SIG-M5 treated with dmso at 0.1 percent for 504 hours (cell line): ENCODE measurements at regions not wholly inside any gene's neighbourhood (a gene's known extent, or its start where the extent isn't known, plus 50 kb on each side); places are given as distances from the start of the nearest gene placed in this dataset.

Experiments
- DNase-seq: peaks from one replicate; lab custom pipeline; 2025; ENCODE audit not compliant: unreplicated experiment; lab: John Stamatoyannopoulos, UW

DNA sequence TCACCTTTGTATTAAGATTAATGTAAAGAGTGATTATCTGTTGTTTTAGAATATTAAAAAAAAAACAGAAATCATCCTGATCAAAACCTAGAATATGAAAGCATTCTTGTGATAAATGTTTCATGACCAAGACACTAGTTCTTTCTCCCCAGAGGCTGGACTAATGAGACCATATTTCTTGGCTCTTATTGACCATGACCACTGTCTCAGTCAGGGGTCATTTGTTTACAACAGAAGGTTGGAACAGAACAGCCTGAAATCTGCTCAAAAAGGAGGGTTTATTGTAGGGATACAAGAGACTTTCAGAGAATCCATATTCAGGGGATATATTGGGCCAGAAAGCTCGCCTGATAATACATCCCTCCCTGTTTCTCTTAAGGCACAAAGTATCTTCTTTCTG lies 87.7 kb downstream of the TMEM30B start:
- no peak for DNase-seq

- no peak for DNase-seq
These were observed 88.1 kb downstream of the TMEM30B start for GRCh38 chr14:61192989-61193388.

- DNase-seq = no peak
These were observed 89.4 kb downstream of the TMEM30B start for GRCh38 chr14:61191733-61192132.

DNA sequence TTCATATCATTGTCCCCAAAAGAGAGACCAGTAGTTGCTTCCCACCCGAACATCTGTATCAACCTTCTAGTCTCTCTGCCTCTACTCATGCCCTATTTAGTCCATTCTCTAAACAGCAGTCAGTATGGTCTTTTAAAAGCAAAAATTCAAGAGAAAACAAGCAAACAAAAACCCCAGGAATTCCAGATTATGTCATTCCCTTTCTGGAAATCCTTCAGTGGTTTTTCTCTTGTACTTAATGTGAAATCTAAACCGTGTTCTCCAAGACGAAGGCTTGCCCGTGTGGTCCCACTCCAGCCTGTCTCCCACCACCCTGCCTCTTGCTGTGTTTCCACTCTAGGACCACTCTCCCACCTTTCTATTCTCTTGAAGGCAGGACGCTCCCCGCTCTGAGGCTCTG lies 90.8 kb downstream of the TMEM30B start:
- DNase-seq = no peak

DNA sequence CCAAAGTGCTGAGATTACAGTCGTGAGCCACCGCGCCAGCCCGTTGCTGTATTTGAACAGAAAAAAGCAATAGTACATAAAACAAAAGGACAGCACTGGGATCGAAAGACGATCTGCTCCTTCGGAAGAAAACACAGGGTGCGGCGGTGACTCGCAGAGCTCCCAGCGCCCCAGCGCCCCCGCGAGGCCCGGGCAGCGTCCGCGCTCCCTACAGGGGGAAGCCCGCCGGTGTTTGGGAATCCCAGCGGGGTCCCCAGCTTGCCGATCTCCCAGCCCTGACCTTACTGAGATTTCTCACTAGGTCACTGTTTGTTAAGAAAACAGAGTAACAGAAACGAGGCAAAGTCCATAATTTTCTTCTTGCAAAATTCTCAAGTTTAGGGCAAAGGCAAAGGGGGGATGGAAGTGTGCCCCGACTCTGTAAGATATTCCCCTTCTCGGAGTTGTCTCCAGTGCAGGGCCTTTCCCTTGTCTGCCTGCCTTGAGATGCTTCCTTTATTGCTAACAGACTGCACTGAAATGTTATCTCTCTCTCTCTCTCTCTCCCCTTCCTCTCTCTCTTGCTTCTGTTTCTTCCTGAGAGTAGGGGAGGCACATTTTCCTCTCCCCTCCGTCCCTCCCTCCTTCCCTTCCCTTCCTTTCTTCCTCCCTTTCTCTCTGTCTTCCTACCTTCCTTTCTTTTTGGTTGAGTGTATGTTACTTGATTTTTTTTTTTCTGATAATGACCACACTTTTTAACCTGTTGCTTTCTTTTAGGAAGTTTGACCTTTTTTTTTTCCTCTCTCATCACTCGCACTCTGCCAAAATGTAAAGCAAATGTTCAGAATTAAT lies 91.9 kb downstream of the TMEM30B start:
- peak; percentile 11 for DNase-seq

DNA sequence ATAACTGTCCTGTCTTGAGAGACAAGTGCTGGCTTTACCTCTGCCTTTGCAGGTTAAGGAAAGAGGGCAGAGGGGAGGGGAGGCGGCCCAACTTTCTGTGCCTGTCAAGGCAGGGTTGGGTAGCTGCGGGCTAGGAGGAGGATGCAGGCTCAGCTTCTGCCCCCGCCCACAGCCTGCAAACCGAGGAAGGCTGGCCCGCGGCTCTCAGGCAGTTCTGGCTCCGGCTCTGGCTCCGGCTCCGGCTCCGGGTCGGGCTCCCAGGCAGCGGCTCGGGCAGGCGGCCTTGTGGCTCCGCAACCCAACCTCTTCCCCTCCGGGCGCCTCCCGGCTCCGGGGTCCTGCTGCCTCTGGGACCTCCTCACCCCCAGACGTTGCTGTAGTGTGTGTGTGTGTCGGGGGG lies 92.9 kb downstream of the TMEM30B start:
- no peak for DNase-seq

GRCh38 chr14:61187196-61187905 lies 93.8 kb downstream of the TMEM30B start:
- DNase-seq = no peak

DNA sequence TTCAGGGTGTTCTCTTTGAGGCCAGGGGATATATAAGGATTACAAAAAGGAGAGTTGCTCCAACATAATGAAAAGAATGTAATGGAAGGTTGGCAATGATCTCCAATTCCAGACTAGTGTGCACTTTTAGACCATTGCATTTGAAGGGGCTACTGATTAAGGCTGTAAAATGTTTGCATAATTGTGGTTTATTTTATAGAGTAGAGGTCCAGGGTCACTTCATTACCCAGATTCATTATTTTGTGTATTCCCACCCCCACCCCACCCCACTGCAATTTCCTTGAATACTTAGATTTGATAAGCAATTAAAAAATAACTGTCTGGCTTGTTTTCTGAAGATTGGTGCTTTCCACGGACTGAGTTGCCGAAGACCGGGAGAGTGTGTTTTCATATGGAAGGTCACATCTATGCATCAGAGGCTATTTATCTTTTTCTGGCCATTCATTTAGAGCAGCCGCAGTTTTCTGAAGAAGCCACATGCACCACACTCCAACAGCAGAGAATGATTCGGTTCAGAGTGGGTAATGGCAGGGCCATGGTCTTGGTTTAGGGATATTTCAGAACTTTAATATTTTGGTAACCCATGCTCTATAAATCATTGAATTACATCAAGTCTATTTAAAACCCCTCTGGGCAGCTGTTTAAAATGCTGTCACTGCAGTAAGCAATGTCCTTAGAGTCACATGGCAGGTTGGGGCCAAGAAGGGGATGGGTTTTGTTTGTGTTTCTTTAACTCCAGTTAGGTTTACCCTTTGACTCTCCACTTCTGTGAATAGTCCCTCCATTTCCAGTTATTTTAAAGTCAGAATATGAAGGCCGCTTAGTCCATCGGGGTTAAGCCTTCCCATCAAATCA lies 94.6 kb downstream of the TMEM30B start:
- DNase-seq = no peak

DNA sequence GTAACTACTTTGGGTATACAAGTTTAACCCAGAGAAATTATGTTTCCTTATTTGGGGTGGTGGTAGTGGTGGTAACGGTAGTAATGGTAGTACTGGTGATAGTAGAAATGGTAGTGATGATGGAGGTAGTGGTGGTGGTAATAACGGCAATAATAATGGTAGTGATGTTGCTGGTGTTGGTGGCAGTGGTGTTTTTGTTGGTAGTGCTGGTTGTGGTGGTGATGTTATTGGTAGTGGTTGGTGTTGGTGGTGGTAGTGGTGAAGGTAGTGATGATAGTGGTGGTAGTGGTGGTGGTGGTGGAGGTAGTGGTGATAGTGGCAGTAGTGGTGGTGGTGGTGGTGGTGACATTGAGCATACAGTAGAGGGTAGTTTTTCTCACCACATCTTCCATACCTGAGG lies 95.6 kb downstream of the TMEM30B start:
- DNase-seq = no peak

GRCh38 chr14:61184112-61184511 lies 97.0 kb downstream of the TMEM30B start:
- DNase-seq = no peak

DNA sequence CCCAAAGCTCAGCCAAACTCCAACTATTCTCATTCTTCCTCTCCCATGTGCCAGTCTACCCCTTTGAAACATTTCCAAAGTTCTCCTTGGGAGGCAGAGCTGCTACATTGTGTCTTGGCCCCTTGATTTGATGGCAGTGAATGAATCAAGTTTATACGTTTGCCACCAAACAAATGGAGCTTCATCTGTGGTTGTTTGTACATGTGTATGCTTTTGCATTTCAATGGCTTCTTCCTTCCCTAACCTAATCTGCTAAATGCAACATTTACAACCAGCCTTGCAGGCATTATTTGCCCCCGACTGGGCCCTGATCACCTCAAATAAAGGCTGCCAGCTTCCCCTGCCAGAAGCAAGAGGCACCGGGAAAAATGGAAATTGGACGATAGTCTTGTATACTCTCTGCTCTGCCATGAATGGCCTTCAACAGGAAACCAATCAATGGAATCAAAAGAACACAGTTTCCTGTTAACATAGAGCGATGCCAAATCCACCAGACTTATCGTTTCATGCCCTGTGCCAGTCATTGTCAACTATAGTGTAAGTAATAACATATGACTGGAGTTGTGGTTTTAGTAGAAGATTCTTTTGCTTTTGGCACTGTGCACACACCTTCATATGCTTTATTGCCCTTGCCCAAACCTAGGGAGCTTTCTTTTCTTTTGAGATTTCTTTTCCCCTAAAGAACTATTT lies 97.8 kb downstream of the TMEM30B start:
- DNase-seq = no peak

GRCh38 chr14:61179796-61180398 lies 101.2 kb downstream of the TMEM30B start:
- no peak for DNase-seq

DNA sequence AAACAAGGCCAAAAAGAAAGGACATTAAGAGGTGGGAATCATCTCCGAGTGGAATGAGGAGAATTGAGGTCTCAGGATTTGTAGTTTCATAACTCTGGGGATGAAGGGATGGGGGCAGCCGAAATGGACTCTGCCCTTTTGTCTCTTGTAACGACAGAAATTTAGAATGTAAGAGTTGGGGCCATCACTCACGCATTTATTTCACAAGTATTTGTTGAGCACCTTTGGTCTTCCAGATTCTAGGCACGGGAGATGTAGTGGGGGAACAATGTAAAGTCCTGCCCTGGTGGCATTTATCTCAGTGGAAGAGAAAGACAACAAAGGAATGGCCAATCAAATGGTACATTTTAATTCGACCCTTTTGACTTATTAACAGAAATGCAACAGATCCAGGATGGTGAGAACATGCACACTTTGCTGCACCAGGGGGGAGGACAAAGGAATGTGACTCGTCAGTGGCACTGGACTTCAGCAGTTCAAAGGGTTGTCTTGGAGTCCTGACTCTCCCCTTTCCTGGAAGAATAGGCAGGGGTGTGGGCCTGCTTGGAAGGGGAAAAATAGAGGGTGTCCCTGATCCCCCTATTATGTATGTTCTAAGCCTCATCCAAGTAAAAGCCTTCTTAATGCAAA lies 102.0 kb downstream of the TMEM30B start:
- DNase-seq = no peak

GRCh38 chr14:61178226-61179060 lies 102.7 kb downstream of the TMEM30B start:
- DNase-seq = no peak

GRCh38 chr14:61177279-61178225 lies 103.6 kb downstream of the TMEM30B start:
- DNase-seq = no peak

- no peak for DNase-seq
These were observed 104.5 kb downstream of the TMEM30B start for GRCh38 chr14:61176686-61177085.

DNA sequence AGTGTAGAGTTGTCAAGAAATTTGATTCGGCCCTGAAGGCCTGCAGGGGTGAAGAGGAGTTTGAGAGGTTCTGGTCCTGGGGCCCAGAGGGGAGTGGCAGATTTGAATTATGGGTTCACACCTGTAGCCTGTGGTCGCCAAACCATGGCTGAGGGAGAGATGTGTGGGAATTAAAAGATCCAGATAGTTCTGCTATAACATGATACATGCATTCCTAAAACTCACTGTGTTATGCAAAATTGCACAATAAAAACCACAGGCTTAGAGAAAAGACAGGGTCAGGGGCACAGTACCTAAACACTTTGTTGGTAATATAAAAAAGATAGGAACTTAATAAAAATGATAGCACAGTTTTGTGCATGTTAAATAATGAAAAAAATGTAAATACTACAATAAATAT lies 106.2 kb downstream of the TMEM30B start:
- no peak for DNase-seq

- no peak for DNase-seq
These were observed 106.7 kb downstream of the TMEM30B start for GRCh38 chr14:61174441-61174891.
